ENCODE measurements at regions not wholly inside any gene's neighbourhood (a gene's known extent, or its start where the extent isn't known, plus 50 kb on each side); places are given as distances from the start of the nearest gene placed in this dataset.

DNA sequence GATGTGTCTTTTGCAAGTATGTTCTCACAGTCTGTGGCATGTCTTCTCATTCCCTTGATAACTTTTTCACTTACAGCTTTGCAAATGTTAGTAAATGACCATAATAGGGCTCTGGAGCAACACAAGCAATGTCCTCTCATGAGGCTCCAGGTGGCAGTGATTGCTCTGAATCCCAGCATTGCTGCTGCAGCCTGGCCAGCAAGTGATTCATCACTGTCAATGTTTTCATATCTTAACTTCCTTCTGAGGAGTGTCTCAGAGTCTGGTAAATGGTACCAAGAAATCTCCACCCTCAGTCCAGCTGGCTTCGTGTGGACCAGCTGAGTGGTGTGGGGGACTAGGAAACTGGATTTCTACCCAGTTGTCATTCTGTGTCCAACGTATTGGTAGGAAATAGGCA lies 139.6 kb downstream of the MYLK4 start:
- H3K27ac Mint-ChIP-seq: no peak overlapping the region
- DNase-seq (no peak), ATAC-seq (no peak)
- H3K9me3 Mint-ChIP-seq: peaks cover 7% of the 10 kb centered on the region
- TF ChIP-seq, protein P1, sequence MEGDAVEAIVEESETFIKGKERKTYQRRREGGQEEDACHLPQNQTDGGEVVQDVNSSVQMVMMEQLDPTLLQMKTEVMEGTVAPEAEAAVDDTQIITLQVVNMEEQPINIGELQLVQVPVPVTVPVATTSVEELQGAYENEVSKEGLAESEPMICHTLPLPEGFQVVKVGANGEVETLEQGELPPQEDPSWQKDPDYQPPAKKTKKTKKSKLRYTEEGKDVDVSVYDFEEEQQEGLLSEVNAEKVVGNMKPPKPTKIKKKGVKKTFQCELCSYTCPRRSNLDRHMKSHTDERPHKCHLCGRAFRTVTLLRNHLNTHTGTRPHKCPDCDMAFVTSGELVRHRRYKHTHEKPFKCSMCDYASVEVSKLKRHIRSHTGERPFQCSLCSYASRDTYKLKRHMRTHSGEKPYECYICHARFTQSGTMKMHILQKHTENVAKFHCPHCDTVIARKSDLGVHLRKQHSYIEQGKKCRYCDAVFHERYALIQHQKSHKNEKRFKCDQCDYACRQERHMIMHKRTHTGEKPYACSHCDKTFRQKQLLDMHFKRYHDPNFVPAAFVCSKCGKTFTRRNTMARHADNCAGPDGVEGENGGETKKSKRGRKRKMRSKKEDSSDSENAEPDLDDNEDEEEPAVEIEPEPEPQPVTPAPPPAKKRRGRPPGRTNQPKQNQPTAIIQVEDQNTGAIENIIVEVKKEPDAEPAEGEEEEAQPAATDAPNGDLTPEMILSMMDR (IDR thresholded peaks at IDR 0.05): no peak
- H3K36me3 Mint-ChIP-seq (ENCODE audit: low read depth): no peaks in the 10 kb centered on the region
- ChIA-PET CTCF (interaction anchor here (1.1 kb wide), 1 partner anchor 87 kb away, joined by 4 read pairs; no protein-coding TSS in a partner anchor), POLR2A (no interaction called here)
- peaks cover 18% of the 10 kb centered on the region for H3K27me3 Mint-ChIP-seq
- H3K4me3 Mint-ChIP-seq: no peak overlapping the region
- no peaks in the 10 kb centered on the region for H3K4me1 Mint-ChIP-seq (ENCODE audit: low read depth)
- intact Hi-C loops (cut with micrococcal nuclease): no loop called here

DNA sequence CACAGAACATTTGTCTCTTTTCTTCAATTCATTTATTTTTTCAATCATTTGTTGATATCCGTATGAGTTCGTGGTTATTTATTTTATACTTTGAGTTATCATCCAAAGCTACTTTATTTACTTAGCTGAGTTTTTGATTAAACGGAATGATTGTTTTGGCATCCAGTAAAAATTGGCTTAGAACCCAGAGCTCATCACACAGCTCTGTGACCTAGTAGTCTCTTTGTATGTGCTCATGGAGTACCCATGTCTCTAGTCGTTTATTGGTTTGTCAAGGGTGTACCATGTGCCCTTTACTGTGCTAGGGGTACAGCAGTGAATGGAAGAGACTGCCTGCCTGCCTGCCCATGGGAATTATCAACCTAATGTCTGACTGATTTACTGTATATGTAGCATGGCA lies 142.2 kb downstream of the MYLK4 start:
- Mint-ChIP-seq H3K27me3 (peaks cover 14% of the 10 kb centered on the region), H3K27ac (no peak overlapping the region), H3K4me1 (ENCODE audit: low read depth) (no peaks in the 10 kb centered on the region), H3K9me3 (no peaks in the 10 kb centered on the region), H3K36me3 (ENCODE audit: low read depth) (no peaks in the 10 kb centered on the region), H3K4me3 (no peak overlapping the region)
- DNase-seq (no peak), ATAC-seq (no peak)
- ChIA-PET CTCF (interaction anchor here (1.4 kb wide), 1 partner anchor 26 kb away, joined by 12 read pairs; no protein-coding TSS in a partner anchor), POLR2A (no interaction called here)
- intact Hi-C loops (cut with micrococcal nuclease): no loop called here
- TF ChIP-seq, protein P1 (IDR thresholded peaks at IDR 0.05): no peak

DNA sequence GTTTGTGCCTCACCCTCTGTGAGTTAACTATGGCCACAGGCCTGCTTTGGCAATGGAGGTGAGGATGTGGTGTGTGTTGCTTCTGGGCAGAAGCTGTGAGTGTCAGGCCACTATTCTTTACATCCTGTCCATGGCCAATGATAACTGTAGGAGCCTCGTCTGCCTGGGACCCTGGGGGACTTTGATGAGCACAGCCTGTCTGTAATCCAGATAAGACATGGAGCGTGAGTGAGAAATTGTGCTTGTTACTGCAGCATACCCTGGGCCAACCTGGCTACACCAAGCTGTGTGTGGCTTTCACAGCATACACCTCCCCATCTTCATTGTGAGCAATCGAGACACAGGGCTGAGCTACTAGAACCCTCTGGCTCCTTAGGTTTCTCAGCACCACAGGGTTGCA lies 150.4 kb downstream of the MYLK4 start:
- ATAC-seq: no peak

DNA sequence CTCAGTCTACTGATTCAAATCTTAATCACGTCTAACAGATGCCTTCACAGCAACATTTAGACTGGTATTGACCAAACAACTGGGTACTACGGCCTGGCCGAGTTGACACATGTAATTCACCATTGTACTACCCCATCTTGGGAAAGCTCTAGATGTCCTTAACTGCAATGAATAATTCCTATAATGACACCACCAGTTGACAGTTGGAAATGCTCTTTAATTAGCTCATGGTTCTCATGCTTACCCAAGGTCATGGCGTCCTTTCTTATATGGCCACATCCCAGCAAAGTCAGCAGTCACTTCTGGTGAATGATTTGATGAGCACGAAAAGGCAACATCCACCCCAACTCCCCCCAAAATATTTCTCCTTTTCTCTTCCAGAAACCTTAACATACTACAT lies 150.9 kb downstream of the MYLK4 start:
- TF ChIP-seq, protein P1 (IDR thresholded peaks at IDR 0.05): no peak
- no peaks in the 10 kb centered on the region for H3K36me3 Mint-ChIP-seq (ENCODE audit: low read depth)
- H3K9me3 Mint-ChIP-seq: no peaks in the 10 kb centered on the region
- peaks cover 7% of the 10 kb centered on the region for H3K27me3 Mint-ChIP-seq
- intact Hi-C loops (cut with micrococcal nuclease): no loop called here
- H3K4me1 Mint-ChIP-seq (ENCODE audit: low read depth): no peaks in the 10 kb centered on the region
- no peak for DNase-seq
- POLR2A ChIA-PET: no interaction called here
- no peak overlapping the region for H3K4me3 Mint-ChIP-seq
- H3K27ac Mint-ChIP-seq: no peak overlapping the region
- CTCF ChIA-PET: interaction anchor here (4.4 kb wide), 1 partner anchor 35 kb away, joined by 16 read pairs; no protein-coding TSS in a partner anchor
- ATAC-seq: no peak

More for the DNA sequence above, 150.4 kb downstream of the MYLK4 start:
- no peak overlapping the region for H3K27ac Mint-ChIP-seq
- no peaks in the 10 kb centered on the region for H3K4me1 Mint-ChIP-seq (ENCODE audit: low read depth)
- intact Hi-C loops (cut with micrococcal nuclease): no loop called here
- H3K9me3 Mint-ChIP-seq: no peaks in the 10 kb centered on the region
- TF ChIP-seq, protein P1 (IDR thresholded peaks at IDR 0.05): no peak
- peaks cover 7% of the 10 kb centered on the region for H3K27me3 Mint-ChIP-seq
- H3K36me3 Mint-ChIP-seq (ENCODE audit: low read depth): no peaks in the 10 kb centered on the region
- no peak overlapping the region for H3K4me3 Mint-ChIP-seq
- ChIA-PET POLR2A (no interaction called here), CTCF (interaction anchor here (4.4 kb wide), 1 partner anchor 34 kb away, joined by 16 read pairs; no protein-coding TSS in a partner anchor)
- DNase-seq: no peak

DNA sequence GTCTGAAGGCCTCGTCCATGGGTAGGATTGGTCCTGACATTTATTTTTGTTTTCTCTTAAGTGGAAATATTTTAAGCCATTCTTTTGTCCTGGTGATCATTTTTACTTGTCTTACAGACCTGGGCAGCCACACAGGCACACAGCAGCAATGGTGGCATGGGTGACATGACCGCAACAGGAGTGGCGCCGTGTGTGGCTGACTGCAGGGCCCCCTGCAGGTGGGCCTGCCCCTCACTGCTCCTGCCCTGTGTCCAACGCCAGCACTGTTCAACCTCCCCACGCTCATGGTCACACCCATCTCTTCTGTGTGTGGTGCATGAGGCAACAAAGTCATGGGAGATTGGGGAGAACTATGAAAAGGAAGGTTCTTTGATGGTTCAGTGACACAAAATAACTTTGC lies 151.9 kb downstream of the MYLK4 start:
- ATAC-seq (no peak), DNase-seq (no peak)
- ChIA-PET CTCF (interaction anchor here (4.4 kb wide), 1 partner anchor 36 kb away, joined by 16 read pairs; no protein-coding TSS in a partner anchor), POLR2A (no interaction called here)
- H3K9me3 Mint-ChIP-seq: no peaks in the 10 kb centered on the region
- no peak overlapping the region for H3K27ac Mint-ChIP-seq
- no peaks in the 10 kb centered on the region for H3K36me3 Mint-ChIP-seq (ENCODE audit: low read depth)
- intact Hi-C loops (cut with micrococcal nuclease): no loop called here
- H3K4me1 Mint-ChIP-seq (ENCODE audit: low read depth): no peaks in the 10 kb centered on the region
- H3K4me3 Mint-ChIP-seq: no peak overlapping the region
- TF ChIP-seq, protein P1 (IDR thresholded peaks at IDR 0.05): no peak
- peaks cover 7% of the 10 kb centered on the region for H3K27me3 Mint-ChIP-seq

All from activated CD8-positive, alpha-beta T cell treated with anti-CD3 and anti-CD28 coated beads for 36 hours (primary cell).